ENCODE measurements at regions not wholly inside any gene's neighbourhood (a gene's known extent, or its start where the extent isn't known, plus 50 kb on each side); places are given as distances from the start of the nearest gene placed in this dataset.

- no peak for TF ChIP-seq ZFP30 (CRISPR knock-in tag; IDR thresholded peaks at IDR 0.05)
- no peak for TF ChIP-seq GLIS3 (CRISPR knock-in tag; IDR thresholded peaks at IDR 0.05)
Observed at GRCh38 chr4:136927172-136927571, 605.1 kb downstream of the PCDH18 start.

Data from SK-N-SH treated with all-trans-retinoic acid at 6 μM for 48 hours (cell line).